HepG2 (cell line): ENCODE measurements at regions not wholly inside any gene's neighbourhood (a gene's known extent, or its start where the extent isn't known, plus 50 kb on each side); places are given as distances from the start of the nearest gene placed in this dataset.

Experiments used
- ATAC-seq: fragments of 200-7000 bp; cut with Tn5 transposase; 3 replicates; pipeline ENCODE4 v1.9.1; 2020; ENCODE audit warnings: mild to moderate bottlenecking, moderate library complexity
- BruUV-seq: library from RNA; stranded (reverse); fragments of 400-500 nt; replicated peaks from 2 replicates; lab custom pipeline; 2021; lab: Mats Ljungman, UMichigan
- CTCF ChIA-PET: fragments of 300-600 bp; formaldehyde crosslinking; extraction: SDS; loops from one replicate; lab custom pipeline; 2021; ENCODE audit warnings: low total read pairs, inconsistent platforms, low intra/inter-chr PET ratio; lab: Yijun Ruan, JAX
- POLR2A ChIA-PET: fragments of 350-600 bp; sonication (Branson Sonifier 250); formaldehyde crosslinking; loops from one replicate; lab custom pipeline; 2020; ENCODE audit warnings: antibody characterized with exemption, inconsistent platforms; lab: Yijun Ruan, JAX
- DNase-seq: peaks from one replicate; pipeline ENCODE4 v3.0.0-alpha.2; 2015; ENCODE audit warnings: low spot score
- FAIRE-seq: peaks from 3 replicates; lab custom pipeline; 2011; peaks lifted over from hg19 to GRCh38; lab: Jason Lieb, UNC
- H2AFZ ChIP-seq: one replicate; pipeline ENCODE4 v1.6.1; 2011; ENCODE audit warnings: low read length, inconsistent platforms
- H3K27ac ChIP-seq: fragments of 300-600 bp; 3 replicates; pipeline ENCODE4 v1.8.0; 2011; ENCODE audit warnings: mixed run types, mild to moderate bottlenecking, mixed read lengths, low read length, inconsistent platforms; ENCODE audit not compliant: insufficient read depth; ENCODE audit errors: extremely low read length
- H3K27me3 ChIP-seq, 2 experiments: fragments of 200-600 bp in 1 of 2; 2 replicates in 1 of 2; 3 replicates in 1 of 2; pipeline versions ENCODE4 v1.6.0 to v1.8.0; 2011; ENCODE audit warnings: low read length in 2 of 2, mild to moderate bottlenecking in 2 of 2, moderate library complexity in 2 of 2, inconsistent platforms in 1 of 2; ENCODE audit not compliant: insufficient read depth in 2 of 2, control insufficient read depth in 1 of 2
- H3K36me3 ChIP-seq, 2 experiments: fragments of 200-600 bp in 1 of 2; replicated peaks in 1 of 2; 2 replicates in 1 of 2; 3 replicates in 1 of 2; pipeline versions ENCODE4 v1.5.1 to v1.8.0; 2011; ENCODE audit warnings: low read length in 2 of 2, inconsistent platforms in 1 of 2; ENCODE audit not compliant: insufficient read depth in 2 of 2, control insufficient read depth in 1 of 2
- H3K4me1 ChIP-seq: 2 replicates; pipeline ENCODE4 v1.5.1; 2012; ENCODE audit warnings: low read length, inconsistent platforms; ENCODE audit not compliant: insufficient read depth
- H3K4me2 ChIP-seq: 2 replicates; pipeline ENCODE4 v1.6.0; 2011; ENCODE audit warnings: low read depth, low read length, inconsistent platforms
- H3K4me3 ChIP-seq, 3 experiments: fragments of 200-600 bp in 1 of 3; sonication (generic), shearing (Covaris generic) in 1 of 3; replicated peaks in 1 of 3; 2 replicates each; pipeline ENCODE4 v1.5.1; 2011 to 2016; ENCODE audit warnings: low read length in 3 of 3, inconsistent platforms in 2 of 3, low read depth in 2 of 3, mild to moderate bottlenecking in 2 of 3, control low read depth in 1 of 3, mixed read lengths in 1 of 3; ENCODE audit not compliant: insufficient read depth in 1 of 3
- H3K79me2 ChIP-seq: one replicate; pipeline ENCODE4 v1.6.1; 2011; ENCODE audit warnings: low read length, inconsistent platforms; ENCODE audit not compliant: insufficient read depth
- H3K9ac ChIP-seq: 2 replicates; pipeline ENCODE4 v1.6.0; 2011; ENCODE audit warnings: mild to moderate bottlenecking, low read depth, low read length, inconsistent platforms; ENCODE audit not compliant: insufficient read depth
- H3K9me3 ChIP-seq: 2 replicates; pipeline ENCODE4 v1.5.1; 2012; ENCODE audit warnings: mild to moderate bottlenecking, low read length
- H4K20me1 ChIP-seq: 2 replicates; pipeline ENCODE4 v1.6.0; 2011; ENCODE audit warnings: inconsistent platforms, mild to moderate bottlenecking, low read length, moderate library complexity; ENCODE audit not compliant: insufficient read depth
- ARNT ChIP-seq: fragments of 450-650 bp; IDR thresholded peaks from 2 replicates; pipeline ENCODE4 v1.6.1; 2017
- BCL6 ChIP-seq: IDR thresholded peaks from 2 replicates; pipeline ENCODE4 v1.6.1; 2016; ENCODE audit warnings: missing genetic modification reagents, missing compliant biosample characterization
- ETV5 ChIP-seq: IDR thresholded peaks from 2 replicates; pipeline ENCODE4 v1.6.1; 2018; ENCODE audit warnings: missing biosample characterization, missing genetic modification reagents, inconsistent platforms, borderline replicate concordance
- HMG20A ChIP-seq: IDR thresholded peaks from 2 replicates; pipeline ENCODE4 v1.6.1; 2016; ENCODE audit warnings: borderline replicate concordance
- KLF12 ChIP-seq: sonication (generic); formaldehyde crosslinking; IDR thresholded peaks from 2 replicates; pipeline ENCODE4 v1.4.0; 2020; ENCODE audit warnings: missing genetic modification reagents, borderline replicate concordance
- TBL1XR1 ChIP-seq: fragments of 150-350 bp; IDR thresholded peaks from 2 replicates; pipeline ENCODE4 v1.6.1; 2014; ENCODE audit warnings: borderline replicate concordance, low read length; ENCODE audit not compliant: partially characterized antibody
- ZFP62 ChIP-seq: sonication (generic); formaldehyde crosslinking; IDR thresholded peaks from 2 replicates; pipeline ENCODE4 v1.4.0; 2020; ENCODE audit warnings: missing genetic modification reagents
- ZNF225 ChIP-seq: sonication (generic); formaldehyde crosslinking; IDR thresholded peaks from 2 replicates; pipeline ENCODE4 v1.4.0; 2020; ENCODE audit warnings: mild to moderate bottlenecking, missing genetic modification reagents
- ZNF441 ChIP-seq: sonication (generic); formaldehyde crosslinking; IDR thresholded peaks from 2 replicates; pipeline ENCODE4 v1.7.0; 2021; ENCODE audit warnings: missing genetic modification reagents, borderline replicate concordance
- ZNF749 ChIP-seq: sonication (generic); formaldehyde crosslinking; IDR thresholded peaks from 2 replicates; pipeline ENCODE4 v1.8.0; 2022; ENCODE audit warnings: mild to moderate bottlenecking, missing genetic modification reagents, moderate library complexity, borderline replicate concordance
- WGBS: methylation state at CpG from one replicate; pipeline ENCODE4 v1.1.6; 2017; ENCODE audit warnings: low lambda C conversion rate; 5-methylcytosine and 5-hydroxymethylcytosine counted together
- in situ Hi-C: cut with HindIII; loops from 2 replicates; pipeline ENCODE4 v1.10.0; 2017; ENCODE audit warnings: low pct_unique_long_range_greater_than_20kb; ENCODE audit not compliant: extremely low pct_ligation_motif_present
- intact Hi-C: fragments of 100-400 bp; cut with micrococcal nuclease; formaldehyde crosslinking; loops from one replicate; pipeline ENCODE4 v1.10.0; 2022; ENCODE audit not compliant: unreplicated experiment
- TF ChIP-seq, protein P1 (sequence below): conservative IDR thresholded peaks from 2 replicates; pipeline ENCODE4 v1.6.1; 2018; ENCODE audit warnings: missing genetic modification reagents
- TF ChIP-seq, protein P2 (sequence below): sonication (generic); formaldehyde crosslinking; IDR thresholded peaks from 2 replicates; pipeline ENCODE4 v1.8.0; 2022; ENCODE audit warnings: missing genetic modification reagents, low read depth, mild to moderate bottlenecking, borderline replicate concordance
- TF ChIP-seq, protein P3 (sequence below): sonication (generic); formaldehyde crosslinking; IDR thresholded peaks from 2 replicates; pipeline ENCODE4 v1.5.0; 2020; ENCODE audit warnings: missing genetic modification reagents
- TF ChIP-seq, protein P4 (sequence below): sonication (generic); formaldehyde crosslinking; IDR thresholded peaks from 2 replicates; pipeline ENCODE4 v1.4.0; 2020; ENCODE audit warnings: missing genetic modification reagents
- TF ChIP-seq, protein P5 (sequence below), 2 experiments: fragments of 450-650 bp in 1 of 2; sonication (generic) in 1 of 2; formaldehyde crosslinking; IDR thresholded peaks; 2 replicates each; pipeline versions ENCODE4 v1.5.0 to v1.8.0; 2020 to 2022; ENCODE audit warnings: mild to moderate bottlenecking in 1 of 2, missing genetic modification reagents in 1 of 2
- TF ChIP-seq, protein P6 (sequence below): sonication (generic); formaldehyde crosslinking; conservative IDR thresholded peaks from 2 replicates; pipeline ENCODE4 v1.4.0; 2020; ENCODE audit warnings: missing genetic modification reagents

DNA sequence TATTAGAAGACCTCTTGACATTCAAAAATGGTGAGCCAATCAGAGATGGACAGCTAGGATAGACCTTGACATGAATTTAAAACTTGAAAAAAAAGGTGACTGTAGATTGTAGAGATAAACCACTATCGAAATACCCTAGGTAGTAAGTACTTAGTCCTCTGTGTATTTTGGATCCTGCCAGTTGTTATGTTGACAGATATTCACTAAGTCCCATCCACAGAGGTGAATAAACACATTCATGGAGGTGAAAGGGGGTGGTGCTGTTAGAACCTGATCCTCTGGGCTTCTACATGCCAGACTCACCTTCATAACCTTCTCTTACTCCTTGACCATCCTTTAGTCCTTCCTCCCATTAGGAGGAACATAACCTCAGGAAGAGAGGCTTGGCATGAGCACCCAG, 72.3 kb downstream of the OTX2 start (continued):
- TF ChIP-seq, protein P1, sequence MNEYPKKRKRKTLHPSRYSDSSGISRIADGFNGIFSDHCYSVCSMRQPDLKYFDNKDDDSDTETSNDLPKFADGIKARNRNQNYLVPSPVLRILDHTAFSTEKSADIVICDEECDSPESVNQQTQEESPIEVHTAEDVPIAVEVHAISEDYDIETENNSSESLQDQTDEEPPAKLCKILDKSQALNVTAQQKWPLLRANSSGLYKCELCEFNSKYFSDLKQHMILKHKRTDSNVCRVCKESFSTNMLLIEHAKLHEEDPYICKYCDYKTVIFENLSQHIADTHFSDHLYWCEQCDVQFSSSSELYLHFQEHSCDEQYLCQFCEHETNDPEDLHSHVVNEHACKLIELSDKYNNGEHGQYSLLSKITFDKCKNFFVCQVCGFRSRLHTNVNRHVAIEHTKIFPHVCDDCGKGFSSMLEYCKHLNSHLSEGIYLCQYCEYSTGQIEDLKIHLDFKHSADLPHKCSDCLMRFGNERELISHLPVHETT (CRISPR knock-in tag): no peak
- TF ChIP-seq ZNF441 (CRISPR knock-in tag): no peak
- TF ChIP-seq ZNF225 (CRISPR knock-in tag): no peak
- TF ChIP-seq BCL6 (CRISPR knock-in tag): no peak
- TF ChIP-seq, protein P2, sequence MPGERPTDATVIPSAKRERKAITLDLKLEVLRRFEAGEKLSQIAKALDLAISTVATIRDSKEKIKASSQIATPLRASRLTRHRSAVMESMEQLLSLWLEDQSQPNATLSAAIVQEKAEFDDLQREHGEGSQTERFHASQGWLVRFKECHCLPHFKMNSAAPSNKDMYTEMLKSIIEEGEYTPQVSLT: no peak
- no peak for TF ChIP-seq ETV5 (CRISPR knock-in tag)

DNA sequence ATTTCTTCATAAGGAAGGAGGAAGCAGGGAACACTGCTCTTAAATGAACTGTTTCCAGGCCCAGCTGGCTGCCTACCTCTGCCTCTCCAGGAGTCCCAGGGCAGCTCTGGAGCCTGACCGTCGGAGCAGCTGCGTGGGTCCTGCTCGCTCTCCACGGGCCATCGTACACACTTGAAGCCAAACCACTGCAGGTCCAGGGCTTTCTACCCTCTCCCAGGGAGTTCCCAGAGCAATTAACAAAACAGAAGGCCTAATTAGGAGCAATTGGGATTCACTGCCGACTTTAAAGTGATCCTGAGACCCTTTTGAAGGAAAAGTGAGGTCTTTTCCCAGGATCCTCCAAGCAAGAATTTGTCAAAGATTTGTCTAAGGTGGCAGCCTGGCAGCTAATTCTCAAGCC, 76.9 kb downstream of the OTX2 start:
- no peak for ATAC-seq
- peaks cover 0 to 9% of the 10 kb centered on the region in 2 experiments; a peak in 1 of 5 replicates for H3K27me3 ChIP-seq
- TF ChIP-seq ZFP62: no peak
- TF ChIP-seq ZNF749 (CRISPR knock-in tag): no peak
- no peak for TF ChIP-seq KLF12 (CRISPR knock-in tag)
- TF ChIP-seq, protein P3, sequence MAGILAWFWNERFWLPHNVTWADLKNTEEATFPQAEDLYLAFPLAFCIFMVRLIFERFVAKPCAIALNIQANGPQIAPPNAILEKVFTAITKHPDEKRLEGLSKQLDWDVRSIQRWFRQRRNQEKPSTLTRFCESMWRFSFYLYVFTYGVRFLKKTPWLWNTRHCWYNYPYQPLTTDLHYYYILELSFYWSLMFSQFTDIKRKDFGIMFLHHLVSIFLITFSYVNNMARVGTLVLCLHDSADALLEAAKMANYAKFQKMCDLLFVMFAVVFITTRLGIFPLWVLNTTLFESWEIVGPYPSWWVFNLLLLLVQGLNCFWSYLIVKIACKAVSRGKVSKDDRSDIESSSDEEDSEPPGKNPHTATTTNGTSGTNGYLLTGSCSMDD (CRISPR knock-in tag): no peak
- TF ChIP-seq, protein P4, sequence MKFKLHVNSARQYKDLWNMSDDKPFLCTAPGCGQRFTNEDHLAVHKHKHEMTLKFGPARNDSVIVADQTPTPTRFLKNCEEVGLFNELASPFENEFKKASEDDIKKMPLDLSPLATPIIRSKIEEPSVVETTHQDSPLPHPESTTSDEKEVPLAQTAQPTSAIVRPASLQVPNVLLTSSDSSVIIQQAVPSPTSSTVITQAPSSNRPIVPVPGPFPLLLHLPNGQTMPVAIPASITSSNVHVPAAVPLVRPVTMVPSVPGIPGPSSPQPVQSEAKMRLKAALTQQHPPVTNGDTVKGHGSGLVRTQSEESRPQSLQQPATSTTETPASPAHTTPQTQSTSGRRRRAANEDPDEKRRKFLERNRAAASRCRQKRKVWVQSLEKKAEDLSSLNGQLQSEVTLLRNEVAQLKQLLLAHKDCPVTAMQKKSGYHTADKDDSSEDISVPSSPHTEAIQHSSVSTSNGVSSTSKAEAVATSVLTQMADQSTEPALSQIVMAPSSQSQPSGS (CRISPR knock-in tag): no peak
- TF ChIP-seq ARNT: no peak
- TF ChIP-seq, protein P5, sequence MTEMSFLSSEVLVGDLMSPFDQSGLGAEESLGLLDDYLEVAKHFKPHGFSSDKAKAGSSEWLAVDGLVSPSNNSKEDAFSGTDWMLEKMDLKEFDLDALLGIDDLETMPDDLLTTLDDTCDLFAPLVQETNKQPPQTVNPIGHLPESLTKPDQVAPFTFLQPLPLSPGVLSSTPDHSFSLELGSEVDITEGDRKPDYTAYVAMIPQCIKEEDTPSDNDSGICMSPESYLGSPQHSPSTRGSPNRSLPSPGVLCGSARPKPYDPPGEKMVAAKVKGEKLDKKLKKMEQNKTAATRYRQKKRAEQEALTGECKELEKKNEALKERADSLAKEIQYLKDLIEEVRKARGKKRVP (CRISPR knock-in tag; IDR thresholded peaks at IDR 0.05): no peak
- TF ChIP-seq TBL1XR1: no peak
- no peak for TF ChIP-seq HMG20A (CRISPR knock-in tag)
- TF ChIP-seq, protein P6, sequence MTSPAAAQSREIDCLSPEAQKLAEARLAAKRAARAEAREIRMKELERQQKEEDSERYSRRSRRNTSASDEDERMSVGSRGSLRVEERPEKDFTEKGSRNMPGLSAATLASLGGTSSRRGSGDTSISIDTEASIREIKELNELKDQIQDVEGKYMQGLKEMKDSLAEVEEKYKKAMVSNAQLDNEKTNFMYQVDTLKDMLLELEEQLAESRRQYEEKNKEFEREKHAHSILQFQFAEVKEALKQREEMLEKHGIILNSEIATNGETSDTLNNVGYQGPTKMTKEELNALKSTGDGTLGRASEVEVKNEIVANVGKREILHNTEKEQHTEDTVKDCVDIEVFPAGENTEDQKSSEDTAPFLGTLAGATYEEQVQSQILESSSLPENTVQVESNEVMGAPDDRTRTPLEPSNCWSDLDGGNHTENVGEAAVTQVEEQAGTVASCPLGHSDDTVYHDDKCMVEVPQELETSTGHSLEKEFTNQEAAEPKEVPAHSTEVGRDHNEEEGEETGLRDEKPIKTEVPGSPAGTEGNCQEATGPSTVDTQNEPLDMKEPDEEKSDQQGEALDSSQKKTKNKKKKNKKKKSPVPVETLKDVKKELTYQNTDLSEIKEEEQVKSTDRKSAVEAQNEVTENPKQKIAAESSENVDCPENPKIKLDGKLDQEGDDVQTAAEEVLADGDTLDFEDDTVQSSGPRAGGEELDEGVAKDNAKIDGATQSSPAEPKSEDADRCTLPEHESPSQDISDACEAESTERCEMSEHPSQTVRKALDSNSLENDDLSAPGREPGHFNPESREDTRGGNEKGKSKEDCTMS (CRISPR knock-in tag): no peak

More for the DNA sequence above, 76.9 kb downstream of the OTX2 start:
- Histone ChIP-seq H3K9ac (no peak overlapping the region), H3K79me2 (no peaks in the 10 kb centered on the region), H3K4me2 (no peak overlapping the region), H3K27ac (no peak overlapping the region), H3K4me1 (no peaks in the 10 kb centered on the region), H2AFZ (no peak overlapping the region), H3K9me3 (no peaks in the 10 kb centered on the region), H3K4me3 (no peak overlapping the region), H4K20me1 (no peaks in the 10 kb centered on the region), H3K36me3 (no peaks in the 10 kb centered on the region)
- FAIRE-seq: no peak
- ChIA-PET CTCF (no interaction called here), POLR2A (no interaction called here)
- WGBS: 30% methylated on average over 2 of the region's 7 CpGs
- intact Hi-C loops (no loop called here), in situ Hi-C loops (no loop called here)
- BruUV-seq: no TSS peak
- DNase-seq: no peak
